ENCODE measurements at regions not wholly inside any gene's neighbourhood (a gene's known extent, or its start where the extent isn't known, plus 50 kb on each side); places are given as distances from the start of the nearest gene placed in this dataset.

DNA sequence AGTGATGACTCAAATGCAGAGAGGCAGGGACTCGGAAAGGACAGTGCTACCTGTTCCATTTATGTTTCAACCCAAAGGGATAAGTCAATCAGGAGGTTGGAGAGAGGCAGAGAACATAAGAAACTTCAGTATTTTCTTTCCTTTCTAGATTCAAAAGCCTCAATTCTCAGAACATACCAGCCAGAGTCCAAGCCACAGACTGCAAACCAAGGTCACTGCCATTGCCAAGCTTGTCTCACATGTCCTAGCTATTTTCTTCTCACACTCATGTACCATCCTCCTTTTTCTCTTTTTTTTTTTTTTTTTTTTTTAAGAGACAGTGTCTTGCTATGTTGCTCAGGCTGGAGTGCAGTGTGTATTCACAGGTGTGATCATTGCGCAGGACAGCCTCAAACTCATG lies 111.7 kb upstream of the AKIP1 start:
- H3K27ac ChIP-seq: no peak overlapping the region
- TF ChIP-seq, protein P1, sequence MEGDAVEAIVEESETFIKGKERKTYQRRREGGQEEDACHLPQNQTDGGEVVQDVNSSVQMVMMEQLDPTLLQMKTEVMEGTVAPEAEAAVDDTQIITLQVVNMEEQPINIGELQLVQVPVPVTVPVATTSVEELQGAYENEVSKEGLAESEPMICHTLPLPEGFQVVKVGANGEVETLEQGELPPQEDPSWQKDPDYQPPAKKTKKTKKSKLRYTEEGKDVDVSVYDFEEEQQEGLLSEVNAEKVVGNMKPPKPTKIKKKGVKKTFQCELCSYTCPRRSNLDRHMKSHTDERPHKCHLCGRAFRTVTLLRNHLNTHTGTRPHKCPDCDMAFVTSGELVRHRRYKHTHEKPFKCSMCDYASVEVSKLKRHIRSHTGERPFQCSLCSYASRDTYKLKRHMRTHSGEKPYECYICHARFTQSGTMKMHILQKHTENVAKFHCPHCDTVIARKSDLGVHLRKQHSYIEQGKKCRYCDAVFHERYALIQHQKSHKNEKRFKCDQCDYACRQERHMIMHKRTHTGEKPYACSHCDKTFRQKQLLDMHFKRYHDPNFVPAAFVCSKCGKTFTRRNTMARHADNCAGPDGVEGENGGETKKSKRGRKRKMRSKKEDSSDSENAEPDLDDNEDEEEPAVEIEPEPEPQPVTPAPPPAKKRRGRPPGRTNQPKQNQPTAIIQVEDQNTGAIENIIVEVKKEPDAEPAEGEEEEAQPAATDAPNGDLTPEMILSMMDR (conservative IDR thresholded peaks at IDR 0.05): no peak

DNA sequence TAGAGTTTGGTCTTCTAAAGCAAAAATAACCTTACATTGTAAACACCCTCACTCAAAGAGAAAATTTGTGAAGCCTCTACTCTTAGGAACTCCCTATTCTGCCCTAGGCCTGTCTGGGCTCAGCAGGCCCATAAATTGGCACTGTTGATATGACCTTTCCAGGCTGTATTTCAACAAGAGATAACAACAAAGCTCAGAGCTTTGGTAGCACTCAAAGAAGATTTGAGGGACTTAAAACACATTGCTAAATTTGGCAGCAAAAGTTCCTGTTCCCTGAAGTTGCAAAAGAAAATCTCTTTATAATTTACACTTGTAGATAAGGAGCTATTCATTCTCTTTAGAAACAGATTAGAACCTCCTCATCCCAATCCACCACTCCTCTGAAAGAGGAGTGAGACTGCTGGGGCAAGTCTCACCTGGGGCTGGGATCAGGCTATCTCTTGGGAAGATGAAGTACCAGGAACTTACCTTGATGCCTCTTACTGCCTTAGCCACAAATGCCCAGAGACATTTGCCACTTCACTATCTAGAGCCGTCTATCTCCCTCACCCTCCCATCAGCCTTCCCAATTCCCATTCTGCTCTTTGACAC lies 110.4 kb upstream of the AKIP1 start:
- H3K27ac ChIP-seq: no peak overlapping the region
- TF ChIP-seq, protein P1 (conservative IDR thresholded peaks at IDR 0.05): no peak

DNA sequence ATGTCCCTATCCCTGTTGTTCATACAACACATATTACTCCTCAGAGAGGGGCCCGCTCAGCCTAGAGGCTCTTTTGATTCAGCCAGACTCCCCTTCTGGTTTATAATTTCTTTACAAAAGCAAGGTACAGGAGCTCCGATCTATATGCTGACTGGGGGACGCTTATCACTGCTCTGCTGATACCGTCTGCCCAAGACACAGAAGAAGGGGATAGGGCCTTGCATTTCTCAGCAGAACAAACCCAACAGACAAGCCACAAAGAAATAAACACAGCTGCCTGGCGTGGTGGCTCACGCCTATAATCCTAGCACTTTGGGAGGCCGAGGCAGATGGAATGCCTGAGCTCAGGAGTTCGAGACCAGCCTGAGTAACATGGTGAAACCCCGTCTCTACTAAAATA lies 109.9 kb upstream of the AKIP1 start:
- TF ChIP-seq, protein P1 (conservative IDR thresholded peaks at IDR 0.05): no peak
- H3K27ac ChIP-seq: no peak overlapping the region

DNA sequence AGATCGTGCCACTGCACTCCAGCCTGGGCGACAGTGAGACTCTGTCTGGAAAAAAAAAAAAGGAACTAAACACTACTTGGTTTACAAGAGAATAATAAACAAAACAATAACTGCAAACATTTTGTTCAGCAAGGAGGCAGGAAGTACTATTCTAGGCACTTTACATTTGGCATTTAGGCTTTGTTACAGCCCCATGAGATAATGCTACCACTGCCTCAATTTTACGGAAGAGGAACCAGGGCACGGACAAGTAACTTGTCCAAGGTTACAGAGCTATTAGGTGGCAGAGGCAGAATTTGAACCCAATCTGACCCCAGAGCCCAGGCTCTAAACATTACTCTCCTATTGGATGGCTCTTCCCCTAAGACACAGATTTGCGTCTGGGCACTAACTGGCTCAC lies 108.7 kb upstream of the AKIP1 start:
- no peak overlapping the region for H3K27ac ChIP-seq
- TF ChIP-seq, protein P1 (conservative IDR thresholded peaks at IDR 0.05): no peak

DNA sequence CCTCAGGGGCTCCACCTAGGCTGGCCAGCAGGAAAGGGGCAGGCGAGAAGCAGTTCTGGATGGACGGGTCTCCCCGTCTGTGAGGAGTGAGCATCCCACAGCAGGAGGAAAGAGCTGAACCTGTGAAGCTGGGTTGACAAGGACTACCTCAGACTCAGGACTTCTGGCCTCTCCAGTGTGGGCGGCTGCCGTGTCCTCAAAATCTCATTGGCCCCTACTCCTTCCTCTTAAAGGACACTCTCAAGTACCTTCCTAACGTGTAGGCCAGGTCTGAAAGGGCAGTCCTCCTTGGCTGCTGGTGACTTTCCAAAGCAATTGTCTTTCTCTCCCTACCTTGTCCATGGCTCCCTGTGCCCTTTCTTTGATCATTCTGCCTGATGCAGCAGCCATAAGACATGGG lies 107.0 kb upstream of the AKIP1 start:
- TF ChIP-seq, protein P1 (conservative IDR thresholded peaks at IDR 0.05): no peak
- no peak overlapping the region for H3K27ac ChIP-seq

DNA sequence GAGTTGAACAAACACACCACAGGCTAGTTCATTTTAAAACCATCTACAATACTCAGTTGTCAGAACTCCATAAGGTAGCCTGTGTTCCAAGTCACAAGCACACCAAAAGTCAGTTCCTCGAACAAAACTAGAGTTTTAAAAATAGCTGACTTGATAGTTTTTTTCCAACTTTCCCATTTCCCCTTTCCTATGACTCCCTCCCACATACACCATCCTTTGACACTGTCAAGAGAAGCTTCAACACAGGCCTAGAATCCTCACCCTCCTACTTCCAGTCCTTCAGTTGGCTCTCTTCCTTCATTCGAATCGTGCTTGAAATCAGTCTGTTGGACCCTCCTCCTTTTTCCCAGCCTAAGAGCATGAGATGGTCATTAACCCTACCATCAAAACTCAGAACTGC lies 105.7 kb upstream of the AKIP1 start:
- TF ChIP-seq, protein P1 (conservative IDR thresholded peaks at IDR 0.05): no peak
- no peak overlapping the region for H3K27ac ChIP-seq

DNA sequence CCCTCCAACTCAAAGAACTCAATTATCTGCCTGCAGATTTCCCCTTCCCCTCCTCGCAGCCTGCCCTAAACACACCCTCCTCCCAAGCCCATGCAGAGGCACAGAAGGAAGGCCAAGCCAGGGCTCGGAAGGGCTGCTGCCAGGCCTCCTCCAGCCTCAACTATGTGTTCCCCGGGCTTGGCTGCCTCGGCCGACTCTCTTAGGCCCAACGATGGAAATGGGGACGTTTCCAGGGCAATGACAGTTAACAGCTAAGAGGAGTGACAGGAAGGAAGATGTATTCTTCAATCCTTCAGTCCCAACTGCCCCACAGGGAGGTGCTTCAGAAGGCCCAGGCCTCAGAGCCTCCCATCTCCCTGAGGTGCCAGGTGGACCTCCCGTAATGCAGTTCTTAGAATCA lies 104.0 kb upstream of the AKIP1 start:
- TF ChIP-seq, protein P1 (conservative IDR thresholded peaks at IDR 0.05): no peak
- no peak overlapping the region for H3K27ac ChIP-seq

Data from VCaP (cell line).